Stimulated activated CD4-positive, alpha-beta T cell treated with anti-CD3 and anti-CD28 coated beads, TNF-alpha, amount 100 ng/mL, for 1 hour (primary cell): ENCODE measurements at regions not wholly inside any gene's neighbourhood (a gene's known extent, or its start where the extent isn't known, plus 50 kb on each side); places are given as distances from the start of the nearest gene placed in this dataset.

Experiments
- DNase-seq, 3 donors: peaks; one replicate each; pipeline ENCODE4 v3.0.0-alpha.2; 2020; ENCODE audit warnings: low read depth in 3 of 3, low spot score in 1 of 3

DNA sequence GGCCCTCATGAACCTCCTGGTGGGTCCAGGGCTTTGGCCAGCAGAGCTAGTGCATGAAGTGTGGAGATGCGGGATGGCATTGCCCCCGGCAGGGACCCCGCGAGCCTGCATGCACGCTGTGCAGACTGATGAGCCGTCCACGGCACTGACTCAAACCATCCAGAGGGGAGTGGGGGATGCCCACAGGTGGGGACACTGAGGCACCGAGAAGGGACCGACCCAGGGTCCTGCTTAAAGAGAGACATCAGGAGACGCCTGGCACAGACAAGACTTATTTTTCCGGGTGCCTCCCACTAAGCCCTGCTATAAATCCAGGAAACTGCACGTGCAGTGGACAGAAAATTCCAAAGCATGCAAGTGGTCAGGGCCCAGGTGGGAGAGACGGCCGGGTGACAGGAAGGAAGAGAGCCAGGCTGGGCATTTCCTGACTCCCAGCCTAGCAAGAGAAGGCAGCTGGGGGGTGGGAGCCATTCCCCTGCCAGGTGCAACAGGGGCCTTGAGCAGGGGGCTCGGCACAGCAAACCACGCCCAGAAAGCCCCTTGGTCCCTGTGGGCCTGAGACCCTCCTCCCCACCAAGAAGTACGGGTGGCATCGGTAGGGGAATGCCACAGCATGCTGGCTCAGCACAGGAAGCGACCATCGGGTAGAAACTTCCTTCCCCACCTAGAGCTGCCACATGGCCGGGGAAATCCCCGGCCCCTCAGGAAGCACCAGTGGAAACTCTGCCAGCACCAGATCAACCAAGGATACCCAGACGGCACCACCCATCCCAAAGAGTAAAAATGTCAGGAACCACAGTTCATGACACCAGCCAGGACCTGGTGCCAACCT, 91.5 kb downstream of the FOXL3 start:
- DNase-seq: peak; percentile 19 to 38 (median 25)

DNA sequence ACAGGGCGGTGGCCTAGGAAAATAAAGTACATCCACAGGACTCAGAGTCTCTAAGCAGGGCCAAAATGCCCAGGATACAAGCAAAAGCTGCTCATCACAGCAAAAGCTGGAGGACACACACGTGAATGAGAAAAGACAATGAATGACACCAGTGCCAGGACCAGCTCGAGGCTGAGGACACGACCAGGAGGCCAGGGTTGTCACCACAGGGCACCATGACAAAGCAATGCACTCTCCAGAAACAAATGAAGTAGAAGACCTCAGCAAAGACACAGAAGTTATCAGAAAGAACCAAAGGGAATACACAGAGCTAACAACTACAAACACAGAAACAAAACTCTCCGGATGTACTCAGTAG, 92.1 kb downstream of the FOXL3 start:
- no peak for DNase-seq

- DNase-seq: no peak
Observed at GRCh38 chr7:386385-386784, 96.4 kb downstream of the FOXL3 start.

DNA sequence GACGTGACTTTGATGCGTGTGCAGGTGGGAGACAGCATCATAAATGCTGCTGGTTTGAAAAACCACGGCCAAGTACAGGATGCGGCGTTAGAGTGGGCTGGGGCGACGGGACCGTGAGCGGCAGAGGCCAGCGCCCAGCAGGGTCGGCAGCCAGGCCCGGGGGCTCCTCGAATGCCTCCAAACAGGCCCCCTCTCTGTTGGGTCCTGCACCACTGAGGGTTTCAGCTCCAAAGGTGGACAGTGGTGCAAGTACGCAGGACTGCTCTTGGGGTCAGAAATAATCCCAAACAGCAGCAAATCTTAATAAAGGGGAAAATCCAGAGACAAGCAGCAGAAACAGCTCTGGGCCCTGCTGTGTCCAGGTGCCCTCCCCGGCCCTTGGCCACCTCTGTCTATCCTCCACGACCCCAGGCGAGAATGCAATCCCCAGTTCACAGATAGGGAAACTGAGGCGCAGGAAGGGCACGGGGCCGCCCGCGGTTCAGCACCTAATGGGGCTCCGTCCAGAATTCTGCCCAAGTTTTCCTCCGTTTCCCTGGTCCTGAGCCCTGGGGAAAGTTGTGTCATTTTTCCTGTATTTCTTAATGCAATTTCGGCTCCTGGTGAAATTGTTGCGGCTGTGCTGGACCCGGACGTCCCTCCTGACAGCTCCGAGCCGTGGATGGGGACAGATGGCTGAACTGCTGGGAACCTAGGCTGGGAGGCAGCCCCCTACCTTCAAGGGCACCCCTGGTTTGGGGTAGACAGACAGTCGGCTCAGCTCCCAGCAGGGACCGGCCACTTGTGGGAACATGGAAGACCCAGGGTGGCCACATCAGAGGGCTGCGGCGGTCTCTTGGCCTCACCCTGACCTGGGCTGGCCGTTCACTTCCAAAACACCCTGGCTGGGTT, 97.4 kb downstream of the FOXL3 start:
- DNase-seq: no peak

DNA sequence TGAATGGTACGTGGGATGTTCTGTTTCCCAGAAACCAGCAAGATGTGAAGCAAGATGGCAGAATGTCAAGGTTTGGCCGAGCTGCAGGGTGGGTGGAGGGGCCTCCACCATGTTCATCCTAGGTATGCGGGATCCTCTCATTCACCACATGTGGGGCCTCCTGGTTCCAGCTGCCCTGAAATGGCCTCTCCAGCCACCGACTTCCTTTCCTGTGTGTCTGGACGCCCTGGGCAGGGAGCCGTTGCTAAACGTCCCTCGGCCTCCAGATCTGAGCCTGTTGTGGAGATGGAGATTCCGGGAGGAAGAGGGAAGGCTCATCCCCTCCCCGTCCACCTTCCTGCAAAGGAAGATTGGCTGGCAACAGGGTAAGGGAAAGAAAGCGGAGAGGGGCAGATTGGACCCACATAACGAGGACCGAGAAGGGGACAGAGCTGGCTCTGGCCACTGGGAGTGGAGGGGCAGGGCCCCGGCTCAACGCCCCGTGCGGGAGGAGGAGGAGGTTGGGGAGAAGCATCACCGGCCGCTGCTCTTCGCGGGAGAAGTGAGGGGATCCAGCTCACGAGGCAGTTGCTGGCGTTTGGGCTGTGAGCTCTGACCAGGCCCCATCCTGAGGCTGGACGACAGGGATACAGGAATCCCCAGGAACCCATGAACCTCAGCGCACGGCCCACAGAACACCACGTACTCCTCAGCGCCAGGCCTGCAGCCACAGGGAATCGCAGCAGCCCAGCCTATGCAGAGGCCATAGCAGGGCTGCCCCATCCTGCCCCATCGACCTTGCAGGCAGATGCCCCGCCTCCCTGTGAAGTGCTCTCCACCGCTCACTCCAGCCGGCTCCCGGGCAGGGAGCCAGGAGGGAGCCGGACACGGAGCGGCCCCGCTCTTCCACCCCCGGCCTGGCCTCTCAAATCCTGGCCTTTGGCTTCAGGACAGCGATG, 98.3 kb downstream of the FOXL3 start:
- DNase-seq: no peak

DNA sequence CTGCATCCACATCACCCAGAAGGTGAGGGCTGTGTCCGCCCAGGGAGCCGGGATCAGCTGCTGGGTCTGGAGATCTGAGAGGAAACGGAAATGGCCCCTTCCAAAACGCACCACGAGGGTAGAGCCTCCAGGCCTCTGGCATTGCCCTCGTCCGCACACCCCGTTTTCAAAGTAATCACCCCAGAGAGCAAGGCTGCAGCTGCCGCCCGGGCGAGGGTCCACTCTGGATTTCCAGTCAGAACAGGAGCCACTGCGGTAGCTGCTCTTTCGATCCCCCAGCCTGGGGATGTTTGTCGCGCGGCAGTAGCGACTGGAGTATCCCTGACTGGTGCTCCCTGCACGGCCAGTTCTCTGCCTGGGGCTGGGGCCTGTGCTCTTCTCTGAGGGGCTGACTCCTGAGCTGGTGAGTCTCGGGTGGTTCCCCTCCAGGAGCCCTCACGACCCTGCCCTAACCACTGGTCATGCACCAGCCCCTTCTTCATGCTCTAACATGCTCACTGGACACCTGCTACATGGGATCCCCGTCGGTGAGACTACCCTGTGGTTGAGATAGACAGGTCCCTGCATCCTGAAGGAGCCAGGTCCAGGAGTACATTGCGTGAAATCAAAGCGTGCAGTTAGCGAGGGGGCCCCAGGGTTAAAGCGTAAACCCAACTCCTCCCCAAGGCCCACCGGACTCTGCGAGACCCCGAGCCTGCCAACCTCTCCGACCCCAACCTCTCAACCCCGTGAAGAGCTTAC, 99.2 kb downstream of the FOXL3 start:
- no peak for DNase-seq

GRCh38 chr7:389911-390601, 100.1 kb downstream of the FOXL3 start:
- no peak for DNase-seq

DNA sequence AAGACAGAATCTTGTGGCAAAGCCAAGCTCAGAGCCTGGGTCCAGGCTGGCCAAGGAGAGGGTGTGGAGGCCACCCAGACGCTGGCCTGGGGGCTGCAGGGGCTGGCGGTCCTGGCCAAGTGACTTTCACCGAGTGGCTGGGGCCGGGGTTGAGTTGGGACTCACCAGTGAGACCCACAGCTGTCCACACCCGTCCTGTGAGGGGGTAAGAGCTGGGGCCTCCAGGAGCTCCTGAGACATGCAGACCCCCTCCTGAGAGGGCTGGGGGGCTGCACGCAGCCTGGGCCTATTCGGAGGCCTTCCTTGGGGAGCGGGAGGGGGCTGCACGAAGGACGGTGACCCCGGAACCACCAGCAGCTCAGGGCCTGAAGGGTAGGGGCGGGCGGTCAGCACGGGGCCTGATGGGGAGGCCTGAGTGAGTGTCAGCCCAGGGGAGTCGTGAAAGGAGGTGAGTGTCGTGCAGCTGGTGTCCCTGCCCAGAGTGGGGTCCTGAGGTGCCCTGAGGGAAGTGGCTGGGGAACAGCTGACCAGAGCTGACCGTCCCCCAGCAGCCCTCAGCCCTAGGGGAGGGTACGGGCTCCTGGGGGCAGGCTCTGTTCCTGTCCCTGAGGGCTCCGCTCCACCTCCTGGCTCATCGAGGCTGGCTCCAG, 100.9 kb downstream of the FOXL3 start:
- DNase-seq: no peak

DNA sequence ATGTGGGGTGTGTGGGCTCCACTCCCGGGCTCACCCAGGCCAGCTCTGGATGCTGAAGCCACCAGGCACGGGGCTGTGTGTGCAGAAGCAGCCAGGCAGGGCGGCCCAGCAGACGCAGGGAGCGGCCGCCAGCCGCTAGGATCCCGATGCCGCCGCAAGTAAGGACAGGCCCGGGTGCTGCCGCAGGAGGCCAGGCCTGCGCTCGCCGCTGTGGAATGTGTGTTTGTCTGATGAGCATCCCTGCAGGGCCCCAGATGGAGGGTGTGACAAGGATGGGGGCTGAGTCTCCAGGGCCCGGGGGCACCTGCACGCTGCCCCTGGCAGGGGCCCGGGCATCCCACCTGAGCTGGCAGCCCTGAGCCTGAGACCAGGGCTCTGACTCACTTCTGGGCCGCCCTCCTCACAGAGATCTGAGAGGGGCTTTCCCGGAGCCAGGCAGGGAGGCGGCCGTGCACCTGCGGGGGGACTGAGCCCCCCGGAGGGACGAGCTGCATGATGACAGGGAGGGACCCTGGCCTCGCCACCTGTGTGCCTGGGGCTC, 101.5 kb downstream of the FOXL3 start:
- no peak for DNase-seq

DNA sequence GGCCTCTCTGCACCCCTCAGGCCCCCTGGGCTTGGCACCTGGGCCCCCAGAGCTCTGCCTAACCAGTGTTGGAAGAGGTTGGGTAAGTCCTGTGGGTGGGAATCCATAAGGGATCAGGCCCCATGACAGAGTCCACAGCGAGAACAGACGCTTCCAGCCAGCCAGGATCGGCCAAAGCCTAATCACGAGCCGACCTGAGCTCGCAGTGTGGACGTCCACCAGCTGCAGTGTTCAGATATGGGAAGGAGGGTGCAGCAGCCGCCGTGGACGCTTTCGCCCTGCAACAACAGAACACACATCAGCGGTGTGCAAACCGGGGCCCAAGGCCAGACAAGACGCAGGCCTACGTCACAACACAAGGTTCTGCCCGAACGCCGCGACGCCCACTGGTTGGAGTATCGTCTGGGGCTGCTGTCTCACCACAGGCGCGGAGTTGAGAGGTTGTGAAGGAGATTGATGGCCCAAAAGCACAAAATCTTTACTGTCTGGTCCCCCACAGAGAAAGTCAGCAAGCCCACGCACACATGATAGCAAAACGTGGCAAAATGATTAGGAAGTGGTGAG, 102.1 kb downstream of the FOXL3 start:
- no peak for DNase-seq

GRCh38 chr7:392822-393221, 102.9 kb downstream of the FOXL3 start:
- DNase-seq: no peak

GRCh38 chr7:395643-396042, 105.7 kb downstream of the FOXL3 start:
- DNase-seq: no peak

- no peak for DNase-seq
Observed at GRCh38 chr7:398888-399287, 108.9 kb downstream of the FOXL3 start.

DNA sequence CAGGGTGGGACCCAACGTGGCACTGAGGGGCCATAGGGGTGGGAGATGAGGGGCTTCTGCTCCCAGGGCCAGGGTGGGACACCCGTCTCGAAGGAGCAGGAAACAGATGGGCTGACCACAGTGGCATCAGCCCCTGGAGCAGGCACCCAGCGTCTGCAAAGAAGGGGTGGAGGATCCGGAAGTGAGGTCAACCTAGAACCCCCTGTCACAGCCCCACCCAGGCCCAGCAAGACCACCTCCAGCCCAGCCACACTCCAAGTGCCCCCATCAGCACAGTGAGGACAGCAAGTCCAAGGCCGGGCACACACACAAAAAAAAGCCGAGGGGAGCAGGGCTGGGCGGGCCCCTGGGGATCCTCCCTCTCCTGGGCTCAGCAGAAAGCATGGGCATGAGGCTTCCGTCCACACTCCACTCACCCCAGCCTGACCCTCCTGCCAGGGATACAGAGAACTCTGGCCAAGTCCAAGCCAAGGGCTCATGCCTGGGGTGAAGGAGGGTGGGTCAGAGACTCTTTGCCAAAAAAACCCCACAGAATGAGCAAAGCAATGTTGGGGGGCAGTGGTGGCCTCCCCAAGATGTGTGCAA, 111.0 kb downstream of the FOXL3 start:
- no peak for DNase-seq

DNA sequence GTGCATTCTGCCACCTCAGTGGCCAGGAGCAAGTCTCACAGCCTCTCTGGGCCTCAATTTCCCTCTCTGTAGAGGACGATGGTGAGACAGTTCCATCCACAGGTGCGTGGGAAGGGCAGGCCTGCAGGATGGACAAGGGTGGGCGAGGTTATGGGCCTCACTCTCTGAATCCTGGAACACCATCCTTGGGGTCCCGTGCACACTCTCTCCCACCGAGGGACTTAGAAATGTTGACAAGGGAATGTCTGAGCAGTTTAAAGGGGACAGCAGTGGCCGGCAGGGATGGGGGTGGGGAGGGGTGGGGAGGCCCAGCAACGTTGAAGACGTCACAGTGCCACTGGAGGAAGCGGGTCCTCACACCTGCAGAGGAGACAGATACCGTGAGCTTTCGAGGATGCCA, 111.5 kb downstream of the FOXL3 start:
- no peak for DNase-seq

GRCh38 chr7:404812-405488, 114.7 kb downstream of the PDGFA start:
- no peak for DNase-seq

- no peak for DNase-seq
Observed at GRCh38 chr7:405489-406211, 114.0 kb downstream of the PDGFA start.
